Ectodermal cell (in vitro differentiated cells): ENCODE measurements at regions not wholly inside any gene's neighbourhood (a gene's known extent, or its start where the extent isn't known, plus 50 kb on each side); places are given as distances from the start of the nearest gene placed in this dataset.

Experiments
- H3K27ac ChIP-seq: 2 replicates; pipeline ENCODE4 v1.7.0; 2013; ENCODE audit warnings: mild to moderate bottlenecking, low read depth, low read length; ENCODE audit not compliant: insufficient read depth, poor library complexity, severe bottlenecking
- H3K27me3 ChIP-seq: 2 replicates; pipeline ENCODE4 v1.7.0; 2013; ENCODE audit warnings: mild to moderate bottlenecking, low read length; ENCODE audit not compliant: insufficient read depth, control insufficient read depth, poor library complexity, severe bottlenecking
- H3K36me3 ChIP-seq: one replicate; pipeline ENCODE4 v1.7.0; 2013; ENCODE audit warnings: low read length; ENCODE audit not compliant: control insufficient read depth, insufficient read depth
- H3K4me1 ChIP-seq: one replicate; pipeline ENCODE4 v1.7.0; 2013; ENCODE audit warnings: low read length; ENCODE audit not compliant: control insufficient read depth, insufficient read depth
- H3K4me3 ChIP-seq: 2 replicates; pipeline ENCODE4 v1.7.0; 2013; ENCODE audit warnings: low read depth, low read length, control low read depth; ENCODE audit not compliant: insufficient read depth
- H3K9me3 ChIP-seq: 2 replicates; pipeline ENCODE4 v1.7.0; 2013; ENCODE audit warnings: mild to moderate bottlenecking, low read length, moderate library complexity; ENCODE audit not compliant: control insufficient read depth
- WGBS, 2 experiments: methylation state at CpG; one replicate each; pipeline ENCODE4 v1.1.7; 2013; ENCODE audit warnings: missing lambda C conversion rate in 2 of 2; 5-methylcytosine and 5-hydroxymethylcytosine counted together

DNA sequence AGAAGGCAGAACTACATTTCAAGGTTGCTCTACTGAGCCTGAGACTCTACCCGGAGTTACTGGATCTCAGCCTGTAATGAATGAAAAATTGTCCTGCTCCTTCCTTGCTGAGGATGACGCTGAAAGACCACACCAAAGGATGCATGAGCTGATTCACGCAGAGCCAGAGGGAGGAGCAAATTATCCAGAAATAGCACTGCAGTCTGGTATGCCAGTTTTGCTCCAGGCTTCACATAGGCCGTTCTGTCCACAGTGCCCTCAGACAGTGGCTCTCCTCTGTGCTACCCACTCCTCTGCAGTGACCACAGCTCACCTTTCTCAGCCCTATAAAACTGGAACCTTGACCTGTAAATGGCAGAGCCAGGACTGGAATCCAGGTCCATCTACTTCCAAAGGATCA, 79.3 kb upstream of the GALNT18 start:
- Histone ChIP-seq H3K9me3 (no peaks in the 10 kb centered on the region), H3K27ac (no peak overlapping the region), H3K27me3 (no peaks in the 10 kb centered on the region), H3K4me3 (no peak overlapping the region), H3K4me1 (no peaks in the 10 kb centered on the region), H3K36me3 (no peaks in the 10 kb centered on the region)
- WGBS, 2 experiments, result 93 to 94% methylated on average over 4 of the region's 4 CpGs

DNA sequence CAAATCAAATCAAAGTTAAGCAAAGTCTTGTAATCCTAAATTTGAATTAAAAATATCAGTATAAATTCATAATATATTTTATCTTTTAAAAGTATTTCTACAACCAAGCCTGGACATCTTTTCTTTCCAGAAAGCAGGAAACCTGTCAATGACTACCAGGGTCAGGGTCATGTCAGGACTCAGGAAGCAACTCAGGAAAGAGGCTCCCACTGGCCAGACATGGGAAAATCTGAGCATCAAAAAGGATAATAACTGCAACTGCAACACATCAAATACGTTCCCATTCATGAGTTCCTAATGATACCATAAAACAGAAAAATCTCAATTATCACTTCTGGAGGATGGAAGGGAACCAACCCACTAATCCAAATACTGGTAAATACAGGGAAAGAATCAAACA, 76.0 kb upstream of the GALNT18 start:
- Histone ChIP-seq H3K9me3 (no peaks in the 10 kb centered on the region), H3K27me3 (no peaks in the 10 kb centered on the region), H3K36me3 (no peaks in the 10 kb centered on the region), H3K4me3 (no peak overlapping the region), H3K27ac (no peak overlapping the region), H3K4me1 (peaks cover under 1% of the 10 kb centered on the region)
- WGBS, 2 experiments, result 74 to 78% methylated on average over 1 of the region's 1 CpG

DNA sequence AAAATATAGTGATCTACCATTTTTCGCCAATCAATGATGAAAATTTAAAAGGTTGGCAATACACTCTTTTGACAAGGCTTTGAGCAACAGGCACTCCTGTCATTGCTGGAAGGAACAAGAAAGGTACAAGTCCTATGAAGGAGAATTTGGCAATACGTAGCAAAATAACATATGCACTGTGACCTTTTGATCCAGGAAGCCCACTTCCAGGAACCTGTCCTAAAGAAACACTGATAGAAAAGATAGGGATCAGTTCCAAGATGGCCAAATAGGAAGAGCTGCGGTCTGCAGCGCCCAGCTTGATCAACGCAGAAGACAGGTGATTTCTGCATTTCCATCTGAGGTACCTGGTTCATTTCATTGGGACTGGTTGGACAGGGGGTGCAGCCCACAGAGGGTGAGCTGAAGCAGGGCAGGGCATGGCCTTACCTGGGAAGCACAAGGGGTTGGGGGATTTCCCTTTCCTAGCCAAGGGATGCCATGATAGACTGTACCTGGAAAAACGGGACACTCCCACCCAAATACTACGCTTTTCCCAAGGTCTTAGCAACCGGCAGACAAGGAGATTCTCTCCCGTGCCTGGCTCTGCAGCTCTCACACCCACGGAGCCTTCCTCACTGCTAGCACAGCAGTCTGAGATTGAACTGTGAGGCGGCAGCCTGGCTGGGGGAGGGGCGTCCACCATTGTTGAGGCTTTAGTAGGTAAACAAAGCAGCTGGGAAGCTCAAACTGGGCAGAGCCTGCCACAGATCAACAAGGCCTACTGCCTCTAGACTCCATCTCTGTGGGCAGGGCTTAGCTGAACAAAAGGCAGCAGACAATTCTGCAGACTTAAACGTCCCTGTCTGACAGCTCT, 69.7 kb upstream of the GALNT18 start:
- 42% methylated on average over 13 of the region's 13 CpGs for WGBS, 2 experiments
- Histone ChIP-seq H3K4me1 (peaks cover 12% of the 10 kb centered on the region), H3K9me3 (no peaks in the 10 kb centered on the region), H3K27ac (peak overlapping the region; percentile 63), H3K36me3 (no peaks in the 10 kb centered on the region), H3K4me3 (no peak overlapping the region), H3K27me3 (no peaks in the 10 kb centered on the region)

DNA sequence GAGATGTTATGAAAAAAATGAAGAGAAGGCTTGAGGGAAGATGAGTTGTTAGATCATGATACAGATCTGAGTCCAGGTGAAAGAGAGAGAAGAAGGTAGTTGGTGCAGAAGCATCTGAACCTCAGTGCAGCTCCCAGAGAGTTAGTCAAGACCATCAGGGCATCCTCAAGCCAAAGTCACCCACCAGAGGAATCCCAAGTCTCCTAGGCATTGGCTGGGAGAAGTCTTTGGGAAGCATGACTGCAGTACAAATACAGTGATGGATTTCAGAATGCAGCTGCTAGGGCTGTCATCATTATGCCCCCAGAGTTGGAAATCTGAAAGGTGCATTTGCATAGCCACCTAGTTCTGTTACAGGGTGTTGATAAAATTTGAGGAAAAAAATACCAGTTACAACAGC, 59.7 kb upstream of the GALNT18 start:
- Histone ChIP-seq H3K36me3 (no peaks in the 10 kb centered on the region), H3K27me3 (no peaks in the 10 kb centered on the region), H3K4me3 (no peak overlapping the region), H3K27ac (no peak overlapping the region), H3K4me1 (no peaks in the 10 kb centered on the region), H3K9me3 (no peaks in the 10 kb centered on the region)

DNA sequence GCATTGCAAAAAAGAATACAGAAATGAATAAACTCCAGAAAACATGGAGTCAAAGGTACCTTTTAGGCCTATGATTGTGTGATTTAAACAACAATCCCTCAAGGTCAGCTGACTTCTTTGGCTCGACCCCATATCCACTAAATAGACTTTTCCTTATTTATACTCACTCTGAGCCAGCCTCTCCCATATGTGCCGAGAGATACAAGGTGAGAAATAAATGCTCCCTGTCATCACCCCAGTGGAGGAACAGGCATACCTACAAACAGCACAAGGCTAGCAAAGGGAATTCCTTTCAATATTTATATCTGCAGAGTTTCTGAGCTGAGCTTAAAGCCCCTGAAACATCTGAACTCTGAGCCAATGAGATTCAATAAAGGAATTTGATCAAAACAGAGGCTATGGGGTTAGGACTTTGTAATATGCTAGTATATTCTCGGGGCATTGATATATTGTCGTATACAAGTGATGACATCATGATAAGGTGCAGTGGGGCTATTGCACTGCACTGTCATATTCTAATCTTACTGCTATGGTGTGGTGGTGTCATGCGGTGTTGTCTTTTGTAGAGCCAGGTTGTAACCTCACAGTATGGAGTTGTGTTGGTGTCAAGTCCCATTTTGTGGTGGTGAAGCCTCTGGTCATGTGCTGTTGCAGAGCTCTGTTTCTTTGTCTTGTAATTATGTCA, 56.0 kb upstream of the GALNT18 start:
- Histone ChIP-seq H3K4me1 (no peaks in the 10 kb centered on the region), H3K27me3 (no peaks in the 10 kb centered on the region), H3K9me3 (no peaks in the 10 kb centered on the region), H3K27ac (no peak overlapping the region), H3K36me3 (no peaks in the 10 kb centered on the region), H3K4me3 (no peak overlapping the region)
- 93 to 95% methylated on average over 5 of the region's 5 CpGs for WGBS, 2 experiments

DNA sequence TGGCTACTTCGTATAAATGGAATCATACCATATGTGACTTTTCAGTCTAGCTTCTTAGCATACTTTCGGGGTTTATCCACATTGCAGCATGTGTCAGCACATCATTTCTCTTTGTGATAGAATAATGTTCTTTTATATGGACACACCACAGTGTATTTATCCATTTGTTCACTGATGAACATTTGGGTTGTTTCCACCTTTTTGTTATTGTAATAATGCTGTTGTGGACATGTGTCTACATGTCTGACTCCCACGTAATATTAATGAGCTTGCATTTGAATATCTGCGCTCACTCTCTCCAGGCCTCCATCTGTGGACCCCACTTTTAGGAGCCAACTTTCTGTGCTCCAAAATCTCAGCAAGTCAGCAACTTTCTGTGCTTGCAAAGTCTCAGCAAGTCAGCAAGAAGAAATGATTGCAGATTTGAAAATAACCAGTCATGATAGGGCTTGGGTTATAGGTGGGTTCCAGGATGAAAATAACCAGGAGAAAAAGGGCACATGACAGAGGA, 53.9 kb upstream of the GALNT18 start:
- H3K9me3 ChIP-seq, result no peaks in the 10 kb centered on the region
- H3K27me3 ChIP-seq, result no peaks in the 10 kb centered on the region
- WGBS, 2 experiments, result 90 to 98% methylated on average over 3 to 4 of the region's 4 CpGs
- H3K4me1 ChIP-seq, result no peaks in the 10 kb centered on the region
- no peaks in the 10 kb centered on the region for H3K36me3 ChIP-seq
- H3K4me3 ChIP-seq, result no peak overlapping the region
- H3K27ac ChIP-seq, result no peak overlapping the region

DNA sequence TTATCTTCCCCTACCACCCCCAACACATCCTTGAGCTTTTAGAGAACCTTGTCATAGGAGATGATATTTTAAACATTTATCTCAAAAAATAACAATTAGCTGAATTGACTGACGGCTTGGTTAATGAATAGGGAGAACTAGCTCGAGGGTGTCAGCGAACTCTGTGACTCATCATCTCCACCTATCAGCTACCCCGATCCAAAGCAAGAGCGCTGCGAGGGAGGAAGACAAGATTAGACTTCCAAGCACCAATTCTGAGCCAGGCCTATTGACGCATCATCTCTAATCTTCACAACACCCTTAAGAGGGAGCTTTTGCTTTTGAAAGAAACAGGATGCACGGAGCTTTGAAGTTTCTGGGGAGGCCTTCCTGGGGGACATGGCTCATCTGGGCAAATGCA, 51.0 kb upstream of the GALNT18 start:
- Histone ChIP-seq H3K4me1 (peaks cover 8% of the 10 kb centered on the region), H3K27me3 (no peaks in the 10 kb centered on the region)

DNA sequence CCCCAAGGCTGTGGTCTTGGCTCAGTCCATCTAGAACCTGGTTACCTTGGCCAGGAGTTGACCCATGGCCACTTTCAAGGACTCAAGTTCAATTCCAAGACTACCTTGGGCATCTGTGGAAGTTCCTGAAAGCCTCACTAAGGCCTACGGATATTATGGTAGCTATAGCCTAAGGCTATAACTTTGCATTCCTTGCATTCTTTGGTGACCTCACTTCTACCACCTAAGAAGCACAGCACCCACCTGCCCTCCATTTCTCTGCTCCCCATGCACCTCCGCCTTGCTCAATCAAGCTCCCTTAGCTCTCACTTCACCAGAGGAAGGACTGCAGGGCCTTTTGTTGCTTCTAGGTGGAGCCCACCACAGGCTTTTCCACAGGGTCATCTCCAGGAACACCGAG, 50.3 kb upstream of the GALNT18 start:
- Histone ChIP-seq H3K27me3 (no peaks in the 10 kb centered on the region), H3K9me3 (no peaks in the 10 kb centered on the region), H3K27ac (no peak overlapping the region), H3K36me3 (no peaks in the 10 kb centered on the region), H3K4me1 (peaks cover 8% of the 10 kb centered on the region), H3K4me3 (no peak overlapping the region)
- 89 to 96% methylated on average over 3 of the region's 3 CpGs for WGBS, 2 experiments

More for the DNA sequence above, 51.0 kb upstream of the GALNT18 start:
- no peak overlapping the region for H3K4me3 ChIP-seq
- no peaks in the 10 kb centered on the region for H3K36me3 ChIP-seq
- H3K9me3 ChIP-seq, result no peaks in the 10 kb centered on the region
- no peak overlapping the region for H3K27ac ChIP-seq
- 83 to 88% methylated on average over 8 of the region's 8 CpGs for WGBS, 2 experiments
